MCF 10A (cell line): ENCODE measurements at regions not wholly inside any gene's neighbourhood (a gene's known extent, or its start where the extent isn't known, plus 50 kb on each side); places are given as distances from the start of the nearest gene placed in this dataset.

Source experiments
- BruUV-seq: library from RNA; stranded (reverse); fragments of 400-500 nt; replicated peaks from 2 replicates; lab custom pipeline; 2021; lab: Mats Ljungman, UMichigan
- CTCF ChIA-PET: fragments of 300-600 bp; sonication (Branson Sonifier 250); formaldehyde crosslinking; extraction: SDS; loops from one replicate; lab custom pipeline; 2021; ENCODE audit warnings: antibody characterized with exemption, inconsistent platforms; lab: Yijun Ruan, JAX
- POLR2A ChIA-PET: fragments of 300-600, 350-650 bp; sonication (Branson Sonifier 250); formaldehyde crosslinking; extraction: SDS; loops from one replicate; lab custom pipeline; 2020; ENCODE audit warnings: antibody characterized with exemption, inconsistent platforms; lab: Yijun Ruan, JAX
- DNase-seq: peaks from one replicate; pipeline ENCODE4 v3.0.0-alpha.2; 2018; ENCODE audit not compliant: unreplicated experiment
- H3K27ac Mint-ChIP-seq: one replicate; pipeline ENCODE4 v1.8.0; 2022; ENCODE audit warnings: mild to moderate bottlenecking, low read depth, mixed read lengths; ENCODE audit not compliant: unreplicated experiment
- H3K27me3 Mint-ChIP-seq: one replicate; pipeline ENCODE4 v1.8.0; 2022; ENCODE audit warnings: mixed read lengths; ENCODE audit not compliant: insufficient read depth, unreplicated experiment
- H3K36me3 Mint-ChIP-seq: one replicate; pipeline ENCODE4 v1.8.0; 2022; ENCODE audit warnings: mild to moderate bottlenecking, moderate library complexity, mixed read lengths; ENCODE audit not compliant: insufficient read depth, unreplicated experiment
- H3K4me1 Mint-ChIP-seq: one replicate; pipeline ENCODE4 v1.8.0; 2022; ENCODE audit warnings: mixed read lengths; ENCODE audit not compliant: insufficient read depth, unreplicated experiment
- H3K4me3 Mint-ChIP-seq: one replicate; pipeline ENCODE4 v1.8.0; 2022; ENCODE audit warnings: mild to moderate bottlenecking, moderate library complexity, mixed read lengths; ENCODE audit not compliant: unreplicated experiment
- H3K9me3 Mint-ChIP-seq: one replicate; pipeline ENCODE4 v1.8.0; 2022; ENCODE audit warnings: mixed read lengths; ENCODE audit not compliant: unreplicated experiment
- CTCF ChIP-seq: fragments of 200-600 bp; IDR thresholded peaks from one replicate; pipeline ENCODE4 v1.8.0; 2022; ENCODE audit warnings: antibody characterized with exemption, mild to moderate bottlenecking; ENCODE audit not compliant: unreplicated experiment
- intact Hi-C: fragments of 100-400 bp; cut with micrococcal nuclease; formaldehyde crosslinking; loops from 2 replicates; pipeline ENCODE4 v1.14.1; 2022

- no peaks in the 10 kb centered on the region for H3K27me3 Mint-ChIP-seq
- H3K4me3 Mint-ChIP-seq: no peak overlapping the region
- no TSS peak for BruUV-seq
- DNase-seq: no peak
- intact Hi-C loops: loop anchor here (2.0 kb wide), 1 partner anchor 32 kb away; no protein-coding TSS in a partner anchor
- H3K27ac Mint-ChIP-seq: no peak overlapping the region
- H3K4me1 Mint-ChIP-seq: peaks cover 11% of the 10 kb centered on the region
- no peaks in the 10 kb centered on the region for H3K9me3 Mint-ChIP-seq
- no peaks in the 10 kb centered on the region for H3K36me3 Mint-ChIP-seq
- TF ChIP-seq CTCF: no peak
- ChIA-PET POLR2A (interaction anchor here (1.1 to 2.8 kb wide), 3 partner anchors 31 to 53 kb away, joined by 4 to 12 read pairs (median 11); no protein-coding TSS in a partner anchor), CTCF (interaction anchor here (0.6 to 1.3 kb wide), 3 partner anchors 21 to 111 kb away, joined by 3 to 5 read pairs (median 3); no protein-coding TSS in a partner anchor)
These were observed 65.6 kb upstream of the IYD start for GRCh38 chr6:150303256-150303655.

DNA sequence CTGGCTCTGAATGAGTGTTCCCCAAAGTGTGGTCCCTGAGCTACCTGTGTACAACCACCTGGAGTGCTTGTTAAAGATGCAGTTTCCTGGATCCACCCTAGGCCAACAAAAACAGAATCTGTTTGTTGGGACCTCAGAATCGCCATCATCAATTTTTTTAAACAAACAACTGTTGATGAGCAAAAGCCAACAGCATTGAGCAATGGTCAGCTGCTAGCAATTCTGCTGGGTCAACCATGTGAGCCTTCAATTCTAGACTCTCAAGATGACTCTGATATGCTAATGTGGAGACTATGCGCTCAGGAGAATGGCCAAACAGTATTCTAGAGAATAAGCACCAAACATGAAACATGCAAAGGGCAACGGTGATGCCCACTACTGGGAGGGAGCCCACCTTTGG, 64.4 kb upstream of the IYD start:
- POLR2A ChIA-PET: interaction anchor here (1.0 kb wide), 1 partner anchor 31 kb away, joined by 3 read pairs; no protein-coding TSS in a partner anchor
- H3K4me1 Mint-ChIP-seq: peaks cover 11% of the 10 kb centered on the region

GRCh38 chr6:150306290-150306689, 62.5 kb upstream of the IYD start:
- intact Hi-C loops: no loop called here

More for the DNA sequence above, 64.4 kb upstream of the IYD start:
- H3K27ac Mint-ChIP-seq: no peak overlapping the region
- DNase-seq: no peak
- BruUV-seq: no TSS peak
- intact Hi-C loops: no loop called here
- CTCF ChIA-PET: interaction anchor here (0.5 kb wide), 1 partner anchor 133 kb away, joined by 3 read pairs; no protein-coding TSS in a partner anchor
- no peaks in the 10 kb centered on the region for H3K27me3 Mint-ChIP-seq
- H3K4me3 Mint-ChIP-seq: no peak overlapping the region
- TF ChIP-seq CTCF: no peak
- H3K9me3 Mint-ChIP-seq: no peaks in the 10 kb centered on the region
- H3K36me3 Mint-ChIP-seq: no peaks in the 10 kb centered on the region

DNA sequence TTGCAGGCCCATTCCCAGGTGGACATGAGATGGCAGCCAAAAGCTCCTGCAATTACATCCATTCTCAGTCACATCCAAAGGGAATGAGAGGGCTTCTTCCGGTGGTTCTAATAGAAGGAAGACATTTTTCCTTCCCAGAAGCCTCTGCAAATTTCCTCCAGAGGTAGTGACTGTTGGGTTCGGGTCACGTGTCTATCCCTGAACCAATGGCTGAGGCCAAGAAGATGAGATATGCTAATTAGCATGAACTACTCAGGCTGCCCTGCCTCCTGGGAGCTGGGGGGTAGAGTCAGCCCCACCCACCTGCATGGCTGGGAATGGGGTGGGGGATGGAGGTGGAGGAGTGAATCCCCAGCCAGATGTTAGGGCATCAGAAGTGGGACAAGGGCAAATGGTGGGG, 61.3 kb upstream of the IYD start:
- intact Hi-C loops: no loop called here
- no peak overlapping the region for H3K27ac Mint-ChIP-seq
- ChIA-PET POLR2A (interaction anchor here (0.7 to 1.4 kb wide), 5 partner anchors 9 to 69 kb away, joined by 3 to 4 read pairs (median 3); no protein-coding TSS in a partner anchor), CTCF (interaction anchor here (0.6 to 1.3 kb wide), 2 partner anchors 56 to 163 kb away, joined by 3 read pairs; no protein-coding TSS in a partner anchor)
- no peaks in the 10 kb centered on the region for H3K36me3 Mint-ChIP-seq
- DNase-seq: no peak
- no peaks in the 10 kb centered on the region for H3K27me3 Mint-ChIP-seq
- no peaks in the 10 kb centered on the region for H3K9me3 Mint-ChIP-seq
- H3K4me1 Mint-ChIP-seq: peaks cover 2% of the 10 kb centered on the region
- BruUV-seq: no TSS peak
- no peak for TF ChIP-seq CTCF
- no peak overlapping the region for H3K4me3 Mint-ChIP-seq

More at GRCh38 chr6:150306290-150306689, 62.5 kb upstream of the IYD start:
- peaks cover 11% of the 10 kb centered on the region for H3K4me1 Mint-ChIP-seq
- H3K27me3 Mint-ChIP-seq: no peaks in the 10 kb centered on the region
- ChIA-PET POLR2A (no interaction called here), CTCF (no interaction called here)
- no TSS peak for BruUV-seq
- no peaks in the 10 kb centered on the region for H3K9me3 Mint-ChIP-seq
- no peak overlapping the region for H3K4me3 Mint-ChIP-seq
- no peak overlapping the region for H3K27ac Mint-ChIP-seq
- no peak for TF ChIP-seq CTCF
- H3K36me3 Mint-ChIP-seq: no peaks in the 10 kb centered on the region
- DNase-seq: no peak
